Common myeloid progenitor, CD34-positive (primary cell): ENCODE measurements at regions not wholly inside any gene's neighbourhood (a gene's known extent, or its start where the extent isn't known, plus 50 kb on each side); places are given as distances from the start of the nearest gene placed in this dataset.
A peak's percentile ranks its signal among the peaks of the same experiment; 100 is the strongest.
"Not testable (repeated sequence)": the region's sequence is repeated elsewhere in the genome, so short reads cannot be mapped to it uniquely, and the experiment has no call there.

Source experiments
- CTCF ChIA-PET: fragments of 350-600 bp; sonication (Branson Sonifier 250); formaldehyde crosslinking; loops from one replicate; lab custom pipeline; 2021; ENCODE audit warnings: antibody characterized with exemption; lab: Charles Lee
- POLR2A ChIA-PET: fragments of 350-600 bp; sonication (Branson Sonifier 250); formaldehyde crosslinking; loops from one replicate; lab custom pipeline; 2021; ENCODE audit warnings: antibody characterized with exemption; lab: Charles Lee
- DNase-seq, 3 donors: peaks; one replicate each; pipeline versions ENCODE4 v3.0.0 to v3.0.0-alpha.2; 2013
- H3K27ac ChIP-seq, 2 experiments: 1 replicate in 1 of 2; 2 replicates in 1 of 2; pipeline ENCODE4 v1.7.0; 2013; ENCODE audit warnings: inconsistent platforms in 2 of 2, low read length in 2 of 2, mild to moderate bottlenecking in 2 of 2, low read depth in 1 of 2, moderate library complexity in 1 of 2; ENCODE audit not compliant: severe bottlenecking in 2 of 2, insufficient read depth in 1 of 2, poor library complexity in 1 of 2
- H3K27me3 ChIP-seq, 5 experiments: replicated peaks in 2 of 5; 1 replicate in 3 of 5; 2 replicates in 2 of 5; pipeline versions ENCODE4 v1.6.1 to v1.7.0; 2013; ENCODE audit warnings: low read length in 4 of 5, mild to moderate bottlenecking in 2 of 5, moderate library complexity in 2 of 5, inconsistent platforms in 1 of 5; ENCODE audit not compliant: insufficient read depth in 5 of 5, control insufficient read depth in 4 of 5
- H3K36me3 ChIP-seq, 4 experiments: 1 replicate in 2 of 4; 2 replicates in 2 of 4; pipeline versions ENCODE4 v1.6.1 to v1.7.0; 2013; ENCODE audit warnings: low read length in 3 of 4, control low read depth in 1 of 4, mild to moderate bottlenecking in 1 of 4; ENCODE audit not compliant: control insufficient read depth in 4 of 4, insufficient read depth in 4 of 4
- H3K4me1 ChIP-seq, 4 experiments: 1 replicate in 3 of 4; 2 replicates in 1 of 4; pipeline versions ENCODE4 v1.6.1 to v1.7.1; 2013; ENCODE audit warnings: low read length in 3 of 4, mild to moderate bottlenecking in 3 of 4, control low read depth in 1 of 4, inconsistent platforms in 1 of 4, moderate library complexity in 1 of 4; ENCODE audit not compliant: control insufficient read depth in 4 of 4, insufficient read depth in 4 of 4; ENCODE audit errors: control extremely low read depth in 1 of 4
- H3K4me3 ChIP-seq, 7 experiments: 1 replicate in 4 of 7; 2 replicates in 3 of 7; pipeline versions ENCODE4 v1.5.1 to v1.7.0; 2013; ENCODE audit warnings: mild to moderate bottlenecking in 7 of 7, low read length in 6 of 7, moderate library complexity in 6 of 7, inconsistent platforms in 2 of 7, low read depth in 2 of 7, control low read depth in 1 of 7; ENCODE audit not compliant: insufficient read depth in 4 of 7, control insufficient read depth in 1 of 7; ENCODE audit errors: extremely low read depth in 1 of 7
- H3K9me3 ChIP-seq, 5 experiments: 1 replicate in 4 of 5; 2 replicates in 1 of 5; pipeline versions ENCODE4 v1.6.1 to v1.7.1; 2013; ENCODE audit warnings: low read length in 4 of 5, mild to moderate bottlenecking in 2 of 5, inconsistent platforms in 1 of 5, low read depth in 1 of 5, moderate library complexity in 1 of 5; ENCODE audit not compliant: control insufficient read depth in 4 of 5, insufficient read depth in 2 of 5; ENCODE audit errors: control extremely low read depth in 1 of 5
- WGBS: methylation state at CpG from one replicate; pipeline ENCODE4 v1.1.5; 2013; ENCODE audit not compliant: insufficient coverage; 5-methylcytosine and 5-hydroxymethylcytosine counted together

GRCh38 chr7:136104269-136104603 is 127.1 kb upstream of the MTPN start:
- ChIA-PET CTCF (no interaction called here), POLR2A (no interaction called here)
- 93% methylated on average over 2 of the region's 2 CpGs for WGBS
- Histone ChIP-seq H3K27ac (no peak overlapping the region), H3K4me1 (no peaks in the 10 kb centered on the region), H3K36me3 (no peaks in the 10 kb centered on the region), H3K9me3 (peaks cover 0 to 4% (median 0%) of the 10 kb centered on the region in 5 experiments), H3K4me3 (no peak overlapping the region), H3K27me3 (no peaks in the 10 kb centered on the region)
- DNase-seq: no peak

- no peaks in the 10 kb centered on the region for H3K27me3 ChIP-seq
- H3K4me3 ChIP-seq: no peak overlapping the region
- POLR2A ChIA-PET: no interaction called here
- CTCF ChIA-PET: no interaction called here
- no peaks in the 10 kb centered on the region for H3K4me1 ChIP-seq
- no CpG with 5 or more reads among the region's 2 CpGs for WGBS
- no peak overlapping the region for H3K27ac ChIP-seq
- peaks cover 0 to 4% (median 0%) of the 10 kb centered on the region in 5 experiments for H3K9me3 ChIP-seq
- no peaks in the 10 kb centered on the region for H3K36me3 ChIP-seq
- DNase-seq: no peak
Measured at GRCh38 chr7:136103545-136104268, 126.5 kb upstream of the MTPN start.

DNA sequence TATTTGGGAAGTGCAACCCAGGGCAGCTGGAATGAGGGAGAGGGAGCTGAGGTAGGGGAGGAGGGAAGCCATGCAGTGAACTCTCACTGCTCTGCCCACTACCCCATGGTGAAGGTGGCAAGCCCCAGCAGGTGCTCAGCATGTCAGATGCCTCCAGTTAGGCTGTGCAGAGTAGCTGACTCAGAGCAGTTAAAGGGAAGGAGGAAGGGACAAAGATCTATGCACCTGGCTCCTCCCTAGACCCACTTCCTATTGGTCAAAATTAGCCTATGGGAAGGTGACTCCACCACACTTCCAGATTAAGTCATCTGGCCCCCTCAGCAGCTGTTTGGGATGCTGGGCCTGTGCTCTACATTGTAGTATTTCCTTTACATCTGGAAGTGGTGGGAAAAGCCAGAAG is 125.7 kb upstream of the MTPN start:
- CTCF ChIA-PET: interaction anchor here (1.0 kb wide), 1 partner anchor 8 kb away, joined by 5 read pairs; no protein-coding TSS in a partner anchor
- no peak overlapping the region for H3K4me3 ChIP-seq
- peaks cover 0 to 4% (median 0%) of the 10 kb centered on the region in 5 experiments for H3K9me3 ChIP-seq
- H3K27me3 ChIP-seq: no peaks in the 10 kb centered on the region
- no peak for DNase-seq
- POLR2A ChIA-PET: no interaction called here
- no peak overlapping the region for H3K27ac ChIP-seq
- H3K36me3 ChIP-seq: no peaks in the 10 kb centered on the region
- H3K4me1 ChIP-seq: no peaks in the 10 kb centered on the region

- H3K4me3 ChIP-seq, H3K4me1 ChIP-seq, H3K27me3 ChIP-seq, H3K36me3 ChIP-seq, DNase-seq, H3K9me3 ChIP-seq, POLR2A ChIA-PET, CTCF ChIA-PET: not testable (repeated sequence)
- peak overlapping the region in 1 of 2 experiments; percentile 10 for H3K27ac ChIP-seq
- WGBS: 100% methylated on average over 2 of the region's 5 CpGs
Measured at GRCh38 chr7:136092714-136093113, 115.6 kb upstream of the MTPN start.

GRCh38 chr7:136087881-136088280 is 110.7 kb upstream of the MTPN start:
- H3K27me3 ChIP-seq: no peaks in the 10 kb centered on the region
- no peak for DNase-seq
- H3K36me3 ChIP-seq: no peaks in the 10 kb centered on the region
- H3K27ac ChIP-seq: no peak overlapping the region
- CTCF ChIA-PET: no interaction called here
- H3K4me1 ChIP-seq: no peaks in the 10 kb centered on the region
- no CpG with 5 or more reads among the region's 1 CpG for WGBS
- H3K9me3 ChIP-seq: peaks cover 0 to 3% (median 0%) of the 10 kb centered on the region in 5 experiments
- POLR2A ChIA-PET: no interaction called here
- no peak overlapping the region for H3K4me3 ChIP-seq

DNA sequence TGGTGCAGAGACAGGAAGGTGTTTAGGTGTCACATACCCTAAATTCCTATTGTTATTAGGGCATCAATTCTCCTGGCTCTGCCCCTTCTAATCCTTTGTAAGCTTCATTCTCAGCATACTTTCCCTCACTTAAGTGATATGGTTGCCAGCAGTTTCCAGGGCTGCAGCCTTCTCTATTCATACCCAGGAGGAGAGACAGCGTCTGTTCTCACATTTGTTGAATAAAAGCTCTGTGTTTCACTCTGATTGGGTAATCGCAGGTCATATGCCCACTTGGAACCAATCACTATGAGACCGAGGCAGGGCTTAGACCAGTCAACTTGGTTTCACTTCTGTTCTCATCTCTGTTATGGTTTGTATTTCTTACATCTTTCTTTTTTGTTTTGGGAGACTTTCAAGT is 109.6 kb upstream of the MTPN start:
- no peaks in the 10 kb centered on the region for H3K36me3 ChIP-seq
- no peak overlapping the region for H3K27ac ChIP-seq
- H3K27me3 ChIP-seq: no peaks in the 10 kb centered on the region
- DNase-seq: peak in 2 of 3 donors; percentile 24 to 35
- no CpG with 5 or more reads among the region's 3 CpGs for WGBS
- no peaks in the 10 kb centered on the region for H3K9me3 ChIP-seq
- H3K4me1 ChIP-seq: no peaks in the 10 kb centered on the region
- POLR2A ChIA-PET: no interaction called here
- H3K4me3 ChIP-seq: no peak overlapping the region
- CTCF ChIA-PET: interaction anchor here (0.6 kb wide), 1 partner anchor 97 kb away, joined by 3 read pairs; no protein-coding TSS in a partner anchor

- no peaks in the 10 kb centered on the region for H3K27me3 ChIP-seq
- H3K36me3 ChIP-seq: no peaks in the 10 kb centered on the region
- no peak for DNase-seq
- H3K9me3 ChIP-seq: no peaks in the 10 kb centered on the region
- no peak overlapping the region for H3K4me3 ChIP-seq
- H3K4me1 ChIP-seq: no peaks in the 10 kb centered on the region
- no CpG with 5 or more reads among the region's 2 CpGs for WGBS
- ChIA-PET CTCF (interaction anchor here (1.4 kb wide), 1 partner anchor 23 kb away, joined by 3 read pairs; no protein-coding TSS in a partner anchor), POLR2A (no interaction called here)
- H3K27ac ChIP-seq: no peak overlapping the region
Measured at GRCh38 chr7:136079934-136080333, 102.8 kb upstream of the MTPN start.
